Heart left ventricle (tissue), 16 donors: ENCODE measurements at regions not wholly inside any gene's neighbourhood (a gene's known extent, or its start where the extent isn't known, plus 50 kb on each side); places are given as distances from the start of the nearest gene placed in this dataset.

ENCODE experiments used
- ATAC-seq, 4 donors: fragments of 200-7000 bp; cut with Tn5 transposase; one replicate each; pipeline ENCODE4 v1.9.1; 2020 to 2022; ENCODE audit warnings: moderate library complexity in 4 of 4, mild to moderate bottlenecking in 3 of 4, moderate number of reproducible peaks in 1 of 4
- DNase-seq, 5 donors: peaks; one replicate each; pipeline ENCODE4 v3.0.0-alpha.2; 2020
- H3K27ac ChIP-seq, 12 donors: fragments of 200-600 bp; sonication (generic) in 4 of 12; one replicate each; pipeline versions ENCODE4 v1.5.0 to v1.8.0; 2016 to 2022; ENCODE audit warnings: mild to moderate bottlenecking in 2 of 12
- H3K27me3 ChIP-seq, 9 donors: fragments of 200-600 bp; sonication (generic) in 2 of 9; one replicate each; pipeline versions ENCODE4 v1.5.1 to v1.8.0; 2016 to 2022; ENCODE audit warnings: mild to moderate bottlenecking in 3 of 9
- H3K36me3 ChIP-seq, 9 donors: fragments of 200-600 bp; sonication (generic) in 2 of 9; one replicate each; pipeline versions ENCODE4 v1.5.0 to v1.8.0; 2018 to 2022; ENCODE audit warnings: mild to moderate bottlenecking in 2 of 9
- H3K4me1 ChIP-seq, 12 donors: fragments of 200-600 bp; sonication (generic) in 4 of 12; one replicate each; pipeline versions ENCODE4 v1.5.0 to v1.8.0; 2016 to 2022; ENCODE audit warnings: mild to moderate bottlenecking in 3 of 12
- H3K4me3 ChIP-seq, 12 donors: fragments of 200-600 bp; sonication (generic) in 4 of 12; one replicate each; pipeline versions ENCODE4 v1.5.0 to v1.8.0; 2017 to 2022; ENCODE audit warnings: mild to moderate bottlenecking in 9 of 12, moderate library complexity in 4 of 12
- H3K9me3 ChIP-seq, 12 donors: fragments of 200-600 bp; sonication (generic) in 4 of 12; one replicate each; pipeline versions ENCODE4 v1.5.0 to v1.8.0; 2016 to 2022; ENCODE audit warnings: mild to moderate bottlenecking in 1 of 12
- POLR2A ChIP-seq, 2 donors: fragments of 450-650 bp; IDR thresholded peaks; one replicate each; pipeline ENCODE4 v1.6.1; 2017; ENCODE audit warnings: antibody characterized with exemption in 2 of 2, mild to moderate bottlenecking in 2 of 2, moderate library complexity in 2 of 2
- WGBS, 4 donors: extraction: QIAGEN DNeasy Blood & Tissue Kit in 2 of 4; methylation state at CpG; one replicate each; pipeline versions ENCODE4 v1.1.5 to v1.1.7; 2013 to 2018; 5-methylcytosine and 5-hydroxymethylcytosine counted together
- intact Hi-C, 10 donors: fragments of 100-400 bp; cut with DNase I; formaldehyde crosslinking; loops; one replicate each; pipeline versions ENCODE4 v1.11.1 to v1.14.2; 2022
- TF ChIP-seq, protein P1 (sequence below), 12 donors: fragments of 200-600 bp; sonication (generic) in 4 of 12; IDR thresholded peaks; one replicate each; pipeline versions ENCODE4 v1.5.0 to v1.8.0; 2018 to 2022; ENCODE audit warnings: antibody characterized with exemption in 12 of 12, mild to moderate bottlenecking in 5 of 12
- donor health status: ischemic (EF 13 %, LVEDD 7.1; RV severe dilation, severe dysfunction).
- donor health status: healthy with polysubstance abuse.
- donor health status: DM: no; HTN: yes; CAD: no.
- donor health status: DM: no; HTN: no; CAD: no.
- donor health status: ischemic (EF 25% LVEDD 6.9; RV normal size, moderate dysfunction).
- donor health status: ischemic (EF 25% LVEDD 5.7; RV mildly dilated, moderate dysfunction).
- donor health status: healthy.
- donor health status: DM: yes; HTN: yes; CAD: no.
- donor health status: ischemic (EF 35%, LVEDD 5.7; RV mildly dilated, moderate dysfunction).
- donor health status: nonischemic (EF 11% LVEDD 7.7; RV severe dilation, severe dysfunction).
- donor health status: DM: yes; HTN: yes; CAD: no.
- donor health status: PGD.
- donor health status: ischemic (EF 29% LVEDD 5.4; RV normal size, mild dysfunction).
- donor health status: nonischemic (EF 23%, LVEDD 6.1; RV moderate dilation, normal function).

DNA sequence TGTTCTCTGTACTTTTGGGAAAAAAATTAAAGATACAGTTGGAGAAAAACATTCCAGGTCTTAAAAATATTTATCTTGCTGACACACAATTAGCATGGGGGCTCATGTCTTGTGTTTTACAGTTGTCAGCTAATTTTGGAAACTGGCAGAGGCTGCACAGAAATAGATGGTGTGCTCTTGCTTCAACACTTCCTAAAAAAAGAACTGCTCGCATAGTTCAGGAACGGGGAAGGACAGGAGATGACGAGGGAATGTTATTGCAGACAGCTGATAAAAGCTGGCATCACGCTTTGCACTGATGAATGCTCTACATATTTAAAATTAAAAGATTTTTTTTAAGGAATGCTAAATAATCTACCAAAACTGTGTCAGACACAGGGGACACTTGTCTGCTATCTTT is 103.5 kb upstream of the CELF2 start:
- Histone ChIP-seq H3K36me3 (no peaks in the 10 kb centered on the region), H3K9me3 (no peaks in the 10 kb centered on the region), H3K4me3 (no peak overlapping the region), H3K4me1 (peaks cover 0 to 52% (median 16%) of the 10 kb centered on the region in 12 donors), H3K27me3 (no peaks in the 10 kb centered on the region), H3K27ac (peak overlapping the region; percentile 1 to 92 (median 74))
- WGBS, 4 donors, result 7 to 14% (median 13%) methylated on average over 4 of the region's 4 CpGs
- ATAC-seq (peak; percentile 81 to 91 (median 88)), DNase-seq (peak in 3 of 5 donors; percentile 38 to 47 (median 40))
- intact Hi-C loops, result loop anchor here in 6 of 10 donors (5.0 to 10.0 kb wide), 4 partner anchors 89 to 129 kb away; no protein-coding TSS in a partner anchor
- no peak for TF ChIP-seq POLR2A (IDR thresholded peaks at IDR 0.05)
- TF ChIP-seq, protein P1, sequence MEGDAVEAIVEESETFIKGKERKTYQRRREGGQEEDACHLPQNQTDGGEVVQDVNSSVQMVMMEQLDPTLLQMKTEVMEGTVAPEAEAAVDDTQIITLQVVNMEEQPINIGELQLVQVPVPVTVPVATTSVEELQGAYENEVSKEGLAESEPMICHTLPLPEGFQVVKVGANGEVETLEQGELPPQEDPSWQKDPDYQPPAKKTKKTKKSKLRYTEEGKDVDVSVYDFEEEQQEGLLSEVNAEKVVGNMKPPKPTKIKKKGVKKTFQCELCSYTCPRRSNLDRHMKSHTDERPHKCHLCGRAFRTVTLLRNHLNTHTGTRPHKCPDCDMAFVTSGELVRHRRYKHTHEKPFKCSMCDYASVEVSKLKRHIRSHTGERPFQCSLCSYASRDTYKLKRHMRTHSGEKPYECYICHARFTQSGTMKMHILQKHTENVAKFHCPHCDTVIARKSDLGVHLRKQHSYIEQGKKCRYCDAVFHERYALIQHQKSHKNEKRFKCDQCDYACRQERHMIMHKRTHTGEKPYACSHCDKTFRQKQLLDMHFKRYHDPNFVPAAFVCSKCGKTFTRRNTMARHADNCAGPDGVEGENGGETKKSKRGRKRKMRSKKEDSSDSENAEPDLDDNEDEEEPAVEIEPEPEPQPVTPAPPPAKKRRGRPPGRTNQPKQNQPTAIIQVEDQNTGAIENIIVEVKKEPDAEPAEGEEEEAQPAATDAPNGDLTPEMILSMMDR (IDR thresholded peaks at IDR 0.05), result no peak

DNA sequence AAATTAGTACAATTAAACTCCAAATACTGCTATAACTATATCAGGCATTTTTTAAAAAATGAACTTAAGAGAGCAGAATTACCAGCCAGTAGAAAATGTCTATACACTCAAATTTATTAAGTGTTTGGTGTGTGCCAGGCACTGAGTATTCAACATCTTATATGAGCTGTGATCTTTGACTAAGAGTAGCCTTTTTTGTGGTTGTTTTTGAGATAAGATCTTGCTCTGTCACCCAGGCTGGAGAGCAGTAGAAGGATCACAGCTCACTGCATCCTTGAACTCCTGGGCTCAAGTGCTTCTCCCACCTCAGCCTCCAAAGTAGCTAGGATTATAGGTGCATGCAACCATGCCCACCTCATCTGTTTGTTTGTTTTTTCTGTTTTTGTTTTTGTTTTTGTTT is 102.5 kb upstream of the CELF2 start:
- Histone ChIP-seq H3K27me3 (no peaks in the 10 kb centered on the region), H3K36me3 (no peaks in the 10 kb centered on the region), H3K9me3 (no peaks in the 10 kb centered on the region), H3K27ac (peak overlapping the region in 4 of 12 donors; percentile 71 to 92 (median 74)), H3K4me3 (no peak overlapping the region), H3K4me1 (peaks cover 0 to 52% (median 16%) of the 10 kb centered on the region in 12 donors)
- intact Hi-C loops, result loop anchor here in 5 of 10 donors (10.0 kb wide), 3 partner anchors 90 to 130 kb away; no protein-coding TSS in a partner anchor
- DNase-seq (no peak), ATAC-seq (no peak)
- TF ChIP-seq POLR2A (IDR thresholded peaks at IDR 0.05), result no peak
- TF ChIP-seq, protein P1 (IDR thresholded peaks at IDR 0.05), result no peak

DNA sequence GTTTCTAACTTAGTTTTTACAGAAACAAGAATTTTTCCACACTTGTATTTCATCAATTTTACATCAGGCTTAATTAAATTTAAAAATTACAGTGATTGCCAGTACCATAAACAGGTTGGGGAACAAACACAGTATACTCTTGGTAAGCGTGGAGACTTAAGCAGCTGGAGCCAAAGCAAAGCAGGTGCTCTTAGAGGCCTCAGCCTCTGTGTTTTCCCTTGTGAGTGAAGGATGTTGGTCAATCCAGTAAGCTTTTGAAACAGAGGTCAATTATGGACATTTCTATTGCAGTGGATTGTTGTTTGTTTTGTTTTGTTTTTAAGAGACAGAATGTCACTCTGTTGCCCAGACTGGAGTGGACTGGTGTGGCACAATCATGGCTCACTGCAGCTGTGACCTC is 100.6 kb upstream of the CELF2 start:
- Histone ChIP-seq H3K4me3 (no peak overlapping the region), H3K4me1 (peaks cover 0 to 37% (median 9%) of the 10 kb centered on the region in 12 donors), H3K36me3 (no peaks in the 10 kb centered on the region), H3K27me3 (no peaks in the 10 kb centered on the region), H3K9me3 (no peaks in the 10 kb centered on the region), H3K27ac (no peak overlapping the region)
- WGBS, 4 donors, result 78 to 92% (median 85%) methylated on average over 1 of the region's 1 CpG
- DNase-seq, result no peak
- TF ChIP-seq, protein P1 (IDR thresholded peaks at IDR 0.05), result no peak
- TF ChIP-seq POLR2A (IDR thresholded peaks at IDR 0.05), result no peak
- intact Hi-C loops, result loop anchor here in 5 of 10 donors (10.0 kb wide), 3 partner anchors 92 to 132 kb away; no protein-coding TSS in a partner anchor
- ATAC-seq, result no peak

DNA sequence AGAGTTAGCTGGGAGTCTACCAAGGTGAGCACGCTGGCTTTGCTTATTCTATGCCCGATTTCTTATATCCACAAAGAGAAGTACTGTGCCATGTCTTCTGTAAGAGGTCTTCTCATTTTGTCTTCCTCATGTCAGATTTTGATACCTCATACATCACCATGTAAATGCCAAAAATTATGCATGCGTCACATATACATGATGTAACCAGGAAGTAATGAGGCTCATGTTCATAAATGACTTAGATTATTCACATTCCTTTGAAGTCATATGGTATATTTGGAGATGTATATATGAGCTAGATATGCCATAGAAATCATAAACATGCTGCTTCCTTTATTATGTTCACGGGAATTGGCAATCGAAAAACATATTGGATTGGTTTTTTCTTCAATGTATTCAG is 97.7 kb upstream of the CELF2 start:
- no peaks in the 10 kb centered on the region for H3K36me3 ChIP-seq
- 74 to 77% (median 76%) methylated on average over 5 of the region's 5 CpGs for whole genome bisulfite sequencing, 4 donors
- H3K4me1 ChIP-seq, result peaks cover 0 to 12% (median under 1%) of the 10 kb centered on the region in 12 donors
- intact Hi-C loops, result loop anchor here in 5 of 10 donors (10.0 kb wide), 3 partner anchors 95 to 135 kb away; no protein-coding TSS in a partner anchor
- no peak overlapping the region for H3K27ac ChIP-seq
- no peaks in the 10 kb centered on the region for H3K9me3 ChIP-seq
- H3K27me3 ChIP-seq, result no peaks in the 10 kb centered on the region
- no peak for DNase-seq
- TF ChIP-seq, protein P1 (IDR thresholded peaks at IDR 0.05), result no peak
- no peak for ATAC-seq
- H3K4me3 ChIP-seq, result no peak overlapping the region
